Chondrocyte (in vitro differentiated cells): ENCODE measurements at regions not wholly inside any gene's neighbourhood (a gene's known extent, or its start where the extent isn't known, plus 50 kb on each side); places are given as distances from the start of the nearest gene placed in this dataset.

Experiments
- DNase-seq: peaks from one replicate; pipeline ENCODE4 v3.0.0; 2021; ENCODE audit warnings: mixed read lengths, low spot score
- H3K27ac Mint-ChIP-seq: one replicate; pipeline ENCODE4 v1.8.0; 2021; ENCODE audit warnings: mild to moderate bottlenecking, moderate library complexity, mixed read lengths; ENCODE audit not compliant: unreplicated experiment
- H3K27me3 Mint-ChIP-seq: 2 replicates; pipeline ENCODE4 v1.8.0; 2021; ENCODE audit warnings: low read depth, mixed read lengths
- H3K36me3 Mint-ChIP-seq: 2 replicates; pipeline ENCODE4 v1.8.0; 2021; ENCODE audit warnings: low read depth, mixed read lengths
- H3K4me1 Mint-ChIP-seq: 2 replicates; pipeline ENCODE4 v1.8.0; 2021; ENCODE audit warnings: low read depth, mild to moderate bottlenecking, mixed read lengths
- H3K4me3 Mint-ChIP-seq: one replicate; pipeline ENCODE4 v1.8.0; 2021; ENCODE audit warnings: mild to moderate bottlenecking, moderate library complexity, mixed read lengths; ENCODE audit not compliant: unreplicated experiment
- H3K9me3 Mint-ChIP-seq: 2 replicates; pipeline ENCODE4 v1.8.0; 2021; ENCODE audit warnings: low read depth, mixed read lengths
- TF ChIP-seq, protein P1 (sequence below): fragments of 200-600 bp; sonication (generic); IDR thresholded peaks from 2 replicates; pipeline ENCODE4 v1.5.0; 2021; ENCODE audit warnings: antibody characterized with exemption, mild to moderate bottlenecking, moderate library complexity

DNA sequence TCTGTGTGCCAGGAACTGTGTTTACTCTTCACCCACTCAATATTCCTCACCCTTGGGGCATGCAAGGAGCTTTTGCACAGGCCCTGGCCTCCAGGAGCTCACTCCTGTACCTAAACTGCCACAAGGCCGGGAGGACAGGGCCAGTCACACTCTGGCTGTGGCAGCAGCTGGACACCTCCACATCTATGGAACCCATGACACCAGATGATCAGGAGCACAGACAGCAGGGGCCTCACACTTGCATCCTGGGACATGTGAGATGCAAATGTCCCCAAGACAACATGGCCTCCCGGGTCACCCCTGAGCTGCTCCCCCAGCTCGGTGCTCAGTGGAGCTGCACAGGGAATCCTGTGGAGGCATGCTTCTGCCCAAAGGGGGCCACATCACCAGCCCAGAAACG lies 61.8 kb upstream of the SLC66A3 start:
- Mint-ChIP-seq H3K9me3 (no peaks in the 10 kb centered on the region), H3K36me3 (no peaks in the 10 kb centered on the region), H3K27me3 (peaks cover 6% of the 10 kb centered on the region), H3K4me3 (no peak overlapping the region), H3K27ac (no peak overlapping the region), H3K4me1 (no peaks in the 10 kb centered on the region)
- DNase-seq = no peak
- TF ChIP-seq, protein P1, sequence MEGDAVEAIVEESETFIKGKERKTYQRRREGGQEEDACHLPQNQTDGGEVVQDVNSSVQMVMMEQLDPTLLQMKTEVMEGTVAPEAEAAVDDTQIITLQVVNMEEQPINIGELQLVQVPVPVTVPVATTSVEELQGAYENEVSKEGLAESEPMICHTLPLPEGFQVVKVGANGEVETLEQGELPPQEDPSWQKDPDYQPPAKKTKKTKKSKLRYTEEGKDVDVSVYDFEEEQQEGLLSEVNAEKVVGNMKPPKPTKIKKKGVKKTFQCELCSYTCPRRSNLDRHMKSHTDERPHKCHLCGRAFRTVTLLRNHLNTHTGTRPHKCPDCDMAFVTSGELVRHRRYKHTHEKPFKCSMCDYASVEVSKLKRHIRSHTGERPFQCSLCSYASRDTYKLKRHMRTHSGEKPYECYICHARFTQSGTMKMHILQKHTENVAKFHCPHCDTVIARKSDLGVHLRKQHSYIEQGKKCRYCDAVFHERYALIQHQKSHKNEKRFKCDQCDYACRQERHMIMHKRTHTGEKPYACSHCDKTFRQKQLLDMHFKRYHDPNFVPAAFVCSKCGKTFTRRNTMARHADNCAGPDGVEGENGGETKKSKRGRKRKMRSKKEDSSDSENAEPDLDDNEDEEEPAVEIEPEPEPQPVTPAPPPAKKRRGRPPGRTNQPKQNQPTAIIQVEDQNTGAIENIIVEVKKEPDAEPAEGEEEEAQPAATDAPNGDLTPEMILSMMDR = no peak

DNA sequence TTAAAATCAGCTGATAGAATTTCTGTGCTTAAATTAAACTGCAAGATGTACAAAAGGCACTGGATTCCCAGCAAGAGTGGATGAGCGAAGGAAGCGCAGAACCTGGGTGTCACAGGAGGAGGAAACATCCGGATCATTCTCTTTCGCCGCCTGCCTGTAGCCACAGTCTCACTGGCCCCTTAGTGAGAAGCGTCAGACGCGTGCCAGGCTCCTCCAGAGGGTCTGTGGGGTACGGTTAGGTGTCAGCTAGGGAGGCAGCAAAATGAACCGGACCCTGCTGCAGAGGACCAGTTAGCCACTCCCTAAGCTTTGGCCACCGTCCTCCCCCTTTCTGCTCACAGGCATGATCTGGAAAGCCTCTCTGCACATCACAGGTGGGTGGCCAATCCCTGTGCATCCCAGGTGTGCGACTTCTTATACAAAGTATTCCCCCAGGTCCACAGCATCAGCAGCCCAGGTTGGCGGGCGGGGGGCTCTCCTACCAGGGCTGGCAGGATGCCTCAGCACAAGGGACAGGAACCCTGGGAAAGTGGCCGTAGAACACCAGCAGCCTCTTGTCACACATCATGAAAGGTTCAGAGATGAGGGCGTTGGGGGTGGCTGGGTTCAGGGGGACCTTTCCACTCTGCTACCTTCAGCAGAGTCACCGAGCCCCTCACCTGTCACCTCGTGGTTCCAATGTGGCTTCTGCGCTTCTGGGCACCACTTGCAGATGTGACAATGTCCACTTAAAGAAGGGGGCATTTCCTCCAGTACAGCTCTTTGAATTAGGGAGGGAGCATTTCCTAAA lies 61.1 kb upstream of the SLC66A3 start:
- Mint-ChIP-seq H3K9me3 (no peaks in the 10 kb centered on the region), H3K27me3 (peaks cover 6% of the 10 kb centered on the region), H3K4me1 (no peaks in the 10 kb centered on the region), H3K4me3 (no peak overlapping the region), H3K36me3 (no peaks in the 10 kb centered on the region), H3K27ac (no peak overlapping the region)
- no peak for DNase-seq
- TF ChIP-seq, protein P1 = no peak

DNA sequence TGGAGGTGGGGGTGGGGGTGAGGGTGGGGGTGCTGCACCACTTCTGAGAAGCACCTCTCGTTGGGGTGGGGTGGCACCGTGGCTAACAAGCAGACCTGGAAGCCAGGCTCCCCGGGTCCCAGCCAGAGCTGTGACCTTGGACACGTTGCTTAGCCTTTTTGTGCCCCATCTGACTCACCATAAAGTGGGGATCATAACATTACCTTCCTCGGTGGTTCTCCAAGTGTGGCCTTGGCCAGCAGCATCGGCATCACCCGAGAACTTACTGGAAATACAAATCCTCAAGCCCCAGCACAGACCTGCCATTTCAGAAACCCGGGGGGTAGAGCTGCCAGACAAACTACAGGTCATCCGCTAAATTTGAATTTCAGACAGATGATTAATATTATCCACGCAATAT lies 58.7 kb upstream of the SLC66A3 start:
- H3K4me1 Mint-ChIP-seq = no peaks in the 10 kb centered on the region
- no peak overlapping the region for H3K27ac Mint-ChIP-seq
- TF ChIP-seq, protein P1 = no peak
- peaks cover 6% of the 10 kb centered on the region for H3K27me3 Mint-ChIP-seq
- H3K36me3 Mint-ChIP-seq = no peaks in the 10 kb centered on the region
- no peaks in the 10 kb centered on the region for H3K9me3 Mint-ChIP-seq
- H3K4me3 Mint-ChIP-seq = no peak overlapping the region
- DNase-seq = no peak

DNA sequence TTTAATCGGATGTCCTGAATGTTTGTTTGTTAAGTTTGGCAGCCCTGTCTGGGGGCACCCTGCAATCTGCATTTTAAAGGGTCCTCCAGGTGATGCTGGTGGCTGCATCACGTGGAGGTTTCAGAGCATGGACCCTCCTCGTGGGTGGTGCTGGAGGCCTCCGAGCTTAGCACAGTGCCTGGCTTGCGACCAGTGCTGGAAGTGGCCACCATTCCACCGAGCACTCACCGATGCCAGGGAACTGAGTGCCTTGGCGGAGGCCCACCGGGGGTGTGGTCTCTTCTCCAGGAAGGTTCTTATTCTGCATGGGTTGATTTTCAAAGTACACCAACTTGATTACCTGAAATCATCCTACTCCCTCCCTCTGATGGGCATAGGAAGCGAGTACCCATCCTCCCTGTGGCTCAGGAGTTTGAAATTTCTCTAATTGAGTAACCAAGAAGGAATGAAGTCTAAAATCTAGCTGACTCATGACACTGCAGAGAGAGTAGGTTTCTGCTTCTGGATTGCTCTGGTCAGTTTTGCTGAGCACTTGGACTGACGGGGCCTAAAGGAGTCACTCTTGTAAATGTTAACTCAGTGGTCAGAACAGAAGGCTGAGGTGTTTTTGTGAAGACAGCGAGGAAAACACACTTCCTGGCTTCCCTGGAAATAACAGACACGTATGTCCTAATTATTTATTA lies 58.1 kb upstream of the SLC66A3 start:
- Mint-ChIP-seq H3K4me3 (no peak overlapping the region), H3K9me3 (no peaks in the 10 kb centered on the region)

DNA sequence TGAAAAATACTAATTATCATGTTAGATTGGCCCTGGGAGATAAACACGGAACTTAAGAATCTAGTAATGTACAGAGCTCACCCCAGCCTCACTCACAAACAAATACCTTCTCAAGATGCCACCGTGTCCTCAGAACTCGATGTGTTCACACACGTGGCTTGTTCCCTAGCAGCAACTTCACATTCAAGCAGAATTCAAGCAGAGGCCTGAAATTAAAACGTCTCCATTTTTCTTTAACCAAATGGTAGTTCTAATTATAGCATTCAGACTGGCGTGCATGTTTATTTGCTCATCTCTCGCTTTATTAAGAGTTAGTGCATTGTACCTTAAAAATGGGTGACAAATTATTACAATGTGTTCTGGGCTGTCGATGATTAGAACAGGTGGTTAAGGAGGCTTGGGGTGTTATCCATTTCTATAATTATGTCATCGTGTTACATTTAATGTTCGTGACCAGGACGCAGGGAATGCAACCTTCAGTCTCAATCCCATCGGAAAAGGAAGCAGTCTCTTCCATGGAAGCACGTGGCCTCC lies 57.3 kb upstream of the SLC66A3 start:
- Mint-ChIP-seq H3K4me1 (no peaks in the 10 kb centered on the region), H3K27me3 (peaks cover 8% of the 10 kb centered on the region), H3K4me3 (no peak overlapping the region), H3K36me3 (no peaks in the 10 kb centered on the region), H3K27ac (no peak overlapping the region), H3K9me3 (no peaks in the 10 kb centered on the region)
- TF ChIP-seq, protein P1 = no peak
- DNase-seq = no peak

More for the DNA sequence above, 58.1 kb upstream of the SLC66A3 start:
- no peak for DNase-seq
- Mint-ChIP-seq H3K27me3 (peaks cover 6% of the 10 kb centered on the region), H3K4me1 (no peaks in the 10 kb centered on the region), H3K36me3 (no peaks in the 10 kb centered on the region), H3K27ac (no peak overlapping the region)
- TF ChIP-seq, protein P1 = no peak
